ENCODE measurements at regions not wholly inside any gene's neighbourhood (a gene's known extent, or its start where the extent isn't known, plus 50 kb on each side); places are given as distances from the start of the nearest gene placed in this dataset.

DNA sequence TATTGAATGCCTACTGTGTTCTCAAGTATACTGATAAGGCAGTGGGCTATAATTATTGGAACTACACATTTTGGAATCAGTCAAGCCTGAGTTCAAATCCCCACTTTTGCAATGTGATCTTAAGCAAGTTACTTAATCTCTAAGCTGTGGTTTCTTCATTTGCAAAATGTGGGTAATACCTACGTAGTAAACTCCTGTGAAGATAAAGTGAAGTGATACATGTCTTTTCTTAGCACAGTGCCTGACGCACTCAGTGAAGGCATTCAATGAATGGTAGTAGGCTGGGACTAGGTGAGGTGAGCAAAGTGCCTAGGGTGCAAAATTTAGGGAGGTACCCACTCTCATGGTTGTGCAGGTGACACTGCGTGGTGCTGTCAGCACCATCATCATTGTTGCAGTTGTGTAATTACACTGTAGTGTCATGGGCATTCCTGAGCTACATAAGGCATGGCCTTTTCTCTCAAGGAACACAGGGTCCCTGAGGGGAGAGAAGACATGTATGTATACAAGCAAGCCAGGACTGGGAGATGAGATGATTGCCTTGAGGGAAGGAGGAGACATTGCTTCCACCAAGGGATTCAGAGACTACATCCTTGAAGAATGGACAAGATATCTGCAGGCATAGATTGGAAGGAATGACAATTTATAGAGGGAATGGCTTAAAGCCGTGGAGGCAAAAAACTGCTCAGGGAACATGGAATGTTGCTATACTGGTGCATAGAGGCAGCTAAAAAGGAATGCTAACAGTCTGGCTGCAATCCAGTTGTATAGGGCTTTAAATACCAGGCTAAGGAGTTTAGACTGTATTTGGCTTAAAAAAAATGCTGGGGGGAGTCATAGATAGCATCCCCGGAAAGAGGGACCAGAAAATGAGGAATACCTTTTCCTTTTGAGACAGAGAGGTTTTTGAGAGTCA lies 129.2 kb upstream of the ARHGAP5 start:
- Mint-ChIP-seq H3K27me3 (ENCODE audit: low read depth) (no peaks in the 10 kb centered on the region), H3K9me3 (no peaks in the 10 kb centered on the region), H3K36me3 (ENCODE audit: low read depth) (no peaks in the 10 kb centered on the region), H3K27ac (ENCODE audit: unreplicated experiment) (no peak overlapping the region), H3K4me1 (peaks cover 46% of the 10 kb centered on the region), H3K4me3 (no peak overlapping the region)
- no peak for DNase-seq (ENCODE audit: low read depth, low spot score)
- TF ChIP-seq, protein P1, sequence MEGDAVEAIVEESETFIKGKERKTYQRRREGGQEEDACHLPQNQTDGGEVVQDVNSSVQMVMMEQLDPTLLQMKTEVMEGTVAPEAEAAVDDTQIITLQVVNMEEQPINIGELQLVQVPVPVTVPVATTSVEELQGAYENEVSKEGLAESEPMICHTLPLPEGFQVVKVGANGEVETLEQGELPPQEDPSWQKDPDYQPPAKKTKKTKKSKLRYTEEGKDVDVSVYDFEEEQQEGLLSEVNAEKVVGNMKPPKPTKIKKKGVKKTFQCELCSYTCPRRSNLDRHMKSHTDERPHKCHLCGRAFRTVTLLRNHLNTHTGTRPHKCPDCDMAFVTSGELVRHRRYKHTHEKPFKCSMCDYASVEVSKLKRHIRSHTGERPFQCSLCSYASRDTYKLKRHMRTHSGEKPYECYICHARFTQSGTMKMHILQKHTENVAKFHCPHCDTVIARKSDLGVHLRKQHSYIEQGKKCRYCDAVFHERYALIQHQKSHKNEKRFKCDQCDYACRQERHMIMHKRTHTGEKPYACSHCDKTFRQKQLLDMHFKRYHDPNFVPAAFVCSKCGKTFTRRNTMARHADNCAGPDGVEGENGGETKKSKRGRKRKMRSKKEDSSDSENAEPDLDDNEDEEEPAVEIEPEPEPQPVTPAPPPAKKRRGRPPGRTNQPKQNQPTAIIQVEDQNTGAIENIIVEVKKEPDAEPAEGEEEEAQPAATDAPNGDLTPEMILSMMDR (conservative IDR thresholded peaks at IDR 0.05), result no peak

DNA sequence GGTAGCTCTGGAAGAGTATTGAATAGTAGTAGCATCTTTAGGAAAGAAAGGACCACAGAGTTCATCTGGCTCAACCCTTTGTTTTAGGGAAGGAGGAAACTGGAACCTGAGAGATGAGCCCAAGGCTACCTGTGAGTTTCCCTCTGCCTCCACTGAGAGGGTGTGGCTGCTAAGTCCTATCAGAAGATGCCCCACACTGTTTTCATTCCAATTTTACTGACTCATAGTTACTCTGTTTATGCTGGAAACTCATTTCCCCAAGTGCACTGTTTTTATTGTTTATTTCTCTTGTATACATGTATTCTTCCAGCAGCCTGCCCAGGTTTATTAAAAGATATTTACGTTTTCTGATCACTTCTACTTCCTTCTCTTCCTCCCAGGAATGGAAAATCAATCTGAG lies 127.4 kb upstream of the ARHGAP5 start:
- TF ChIP-seq, protein P1 (conservative IDR thresholded peaks at IDR 0.05), result no peak
- no peak overlapping the region for H3K27ac Mint-ChIP-seq (ENCODE audit: unreplicated experiment)
- H3K27me3 Mint-ChIP-seq (ENCODE audit: low read depth), result no peaks in the 10 kb centered on the region
- H3K4me3 Mint-ChIP-seq, result no peak overlapping the region
- no peaks in the 10 kb centered on the region for H3K36me3 Mint-ChIP-seq (ENCODE audit: low read depth)
- H3K4me1 Mint-ChIP-seq, result peaks cover 30% of the 10 kb centered on the region
- H3K9me3 Mint-ChIP-seq, result no peaks in the 10 kb centered on the region
- no peak for DNase-seq (ENCODE audit: low read depth, low spot score)

DNA sequence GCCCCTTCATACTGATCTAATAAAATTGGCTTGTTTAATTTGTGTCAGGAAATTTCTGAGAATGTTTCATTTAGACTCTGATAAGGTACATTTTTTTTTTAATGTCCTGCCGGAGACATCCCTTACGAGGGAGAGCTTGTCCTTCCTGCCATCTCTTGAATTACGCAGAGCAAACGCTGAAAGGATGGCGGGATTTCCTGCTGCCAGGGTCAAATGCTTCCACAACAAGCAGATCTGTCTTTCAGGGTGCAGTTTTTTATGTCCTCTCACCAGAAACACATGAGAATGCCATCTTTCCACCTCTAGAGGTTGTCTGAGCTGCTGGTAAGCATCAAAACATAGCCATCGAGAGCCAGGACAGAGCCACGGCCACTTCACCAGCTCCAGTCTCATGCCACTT lies 126.8 kb upstream of the ARHGAP5 start:
- Mint-ChIP-seq H3K27ac (ENCODE audit: unreplicated experiment) (peak overlapping the region; percentile 50), H3K4me3 (peak overlapping the region; percentile 7), H3K36me3 (ENCODE audit: low read depth) (no peaks in the 10 kb centered on the region), H3K27me3 (ENCODE audit: low read depth) (no peaks in the 10 kb centered on the region), H3K4me1 (peaks cover 30% of the 10 kb centered on the region), H3K9me3 (no peaks in the 10 kb centered on the region)
- TF ChIP-seq, protein P1 (conservative IDR thresholded peaks at IDR 0.05), result no peak
- no peak for DNase-seq (ENCODE audit: low read depth, low spot score)

DNA sequence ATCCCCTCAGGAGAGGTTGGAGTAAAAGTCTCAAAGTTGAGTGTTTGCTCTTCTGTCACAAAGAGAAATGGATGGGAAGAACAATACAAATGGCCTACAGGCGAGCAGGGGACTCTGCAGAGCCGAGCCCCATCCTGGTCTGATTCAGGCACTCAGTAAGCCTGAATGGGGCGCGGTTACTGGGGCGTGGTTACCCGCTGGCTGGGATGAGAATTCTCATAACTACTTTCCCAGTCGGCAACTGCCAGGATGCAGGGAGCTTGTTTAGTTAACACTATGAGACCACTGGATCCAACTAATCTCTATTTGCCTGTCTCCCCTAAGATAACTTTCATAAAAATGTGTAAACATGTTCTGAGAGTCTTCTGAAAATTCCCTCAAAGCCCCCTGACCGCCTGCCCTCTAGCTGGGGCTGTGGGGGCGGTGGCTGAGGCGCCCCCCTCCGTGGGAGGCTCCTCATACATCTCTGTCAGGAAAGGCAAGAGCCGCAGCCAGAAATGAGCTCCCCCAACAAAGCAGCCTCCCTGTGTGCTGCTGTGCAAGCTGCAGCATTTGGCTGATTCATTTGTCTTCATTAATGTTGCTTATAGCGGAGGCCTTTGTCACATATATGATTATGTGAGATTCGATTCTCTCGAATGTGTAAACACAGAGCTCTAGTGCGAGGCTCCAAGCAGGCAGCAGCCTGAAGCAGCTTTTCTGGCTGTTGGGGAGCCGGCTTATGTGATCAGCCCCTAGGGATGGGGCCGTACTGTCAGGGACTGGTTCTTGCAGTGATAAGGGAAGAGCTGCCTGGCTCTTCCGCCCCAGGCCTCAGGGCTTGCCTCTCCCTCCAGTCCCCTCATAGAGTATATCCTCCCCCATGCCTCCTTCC lies 126.1 kb upstream of the ARHGAP5 start:
- Mint-ChIP-seq H3K4me3 (peak overlapping the region; percentile 7), H3K27me3 (ENCODE audit: low read depth) (no peaks in the 10 kb centered on the region), H3K36me3 (ENCODE audit: low read depth) (no peaks in the 10 kb centered on the region), H3K9me3 (no peaks in the 10 kb centered on the region), H3K27ac (ENCODE audit: unreplicated experiment) (peak overlapping the region; percentile 64), H3K4me1 (peaks cover 30% of the 10 kb centered on the region)
- DNase-seq (ENCODE audit: low read depth, low spot score), result peak; percentile 20
- TF ChIP-seq, protein P1 (conservative IDR thresholded peaks at IDR 0.05), result peak; percentile 32

DNA sequence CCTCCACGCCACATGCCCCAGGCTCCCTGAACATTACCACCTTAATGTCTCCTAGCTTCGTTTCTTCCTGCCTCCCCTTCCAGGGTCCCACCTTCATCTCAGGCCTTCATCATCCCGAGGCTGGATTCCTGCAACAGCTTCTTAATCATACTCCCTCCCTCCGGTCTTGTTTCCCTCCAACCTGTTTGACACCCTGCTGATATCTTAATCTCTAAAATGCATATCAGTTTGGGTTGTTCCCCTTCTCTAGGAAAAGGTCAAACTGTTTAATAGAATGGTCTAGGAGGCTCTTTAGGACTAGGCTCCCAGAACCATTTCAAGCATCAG lies 125.5 kb upstream of the ARHGAP5 start:
- H3K36me3 Mint-ChIP-seq (ENCODE audit: low read depth), result peaks cover under 1% of the 10 kb centered on the region
- no peak overlapping the region for H3K4me3 Mint-ChIP-seq
- no peaks in the 10 kb centered on the region for H3K27me3 Mint-ChIP-seq (ENCODE audit: low read depth)
- H3K27ac Mint-ChIP-seq (ENCODE audit: unreplicated experiment), result peak overlapping the region; percentile 64
- H3K9me3 Mint-ChIP-seq, result no peaks in the 10 kb centered on the region
- peaks cover 30% of the 10 kb centered on the region for H3K4me1 Mint-ChIP-seq
- DNase-seq (ENCODE audit: low read depth, low spot score), result no peak
- TF ChIP-seq, protein P1 (conservative IDR thresholded peaks at IDR 0.05), result no peak

Measured in neural crest cell (in vitro differentiated cells).